PC-9 (cell line): ENCODE measurements at regions not wholly inside any gene's neighbourhood (a gene's known extent, or its start where the extent isn't known, plus 50 kb on each side); places are given as distances from the start of the nearest gene placed in this dataset.

Experiments
- BruUV-seq: library from RNA; stranded (reverse); fragments of 400-500 nt; replicated peaks from 2 replicates; lab custom pipeline; 2021; lab: Mats Ljungman, UMichigan
- CTCF ChIA-PET: fragments of 300-600 bp; sonication (Branson Sonifier 250); formaldehyde crosslinking; loops from one replicate; lab custom pipeline; 2022; ENCODE audit warnings: antibody characterized with exemption; lab: Charles Lee
- POLR2A ChIA-PET: fragments of 300-600 bp; sonication (Branson Sonifier 250); formaldehyde crosslinking; loops from one replicate; lab custom pipeline; 2022; ENCODE audit warnings: antibody characterized with exemption; ENCODE audit not compliant: unreplicated experiment; lab: Charles Lee
- DNase-seq, 2 experiments: peaks; one replicate each; pipeline versions ENCODE4 v3.0.0 to v3.0.0-alpha.2; 2015 to 2022; ENCODE audit warnings: mixed read lengths in 1 of 2
- H2AFZ ChIP-seq: fragments of 200-600 bp; sonication (generic); 2 replicates; pipeline ENCODE4 v1.8.1; 2017; ENCODE audit warnings: antibody characterized with exemption
- H3F3A ChIP-seq: fragments of 200-600 bp; sonication (generic); 2 replicates; pipeline ENCODE4 v1.8.1; 2017; ENCODE audit warnings: antibody characterized with exemption, mild to moderate bottlenecking, low read depth; ENCODE audit not compliant: insufficient read depth
- H3K27ac ChIP-seq: fragments of 200-600 bp; sonication (generic); 2 replicates; pipeline ENCODE4 v1.6.1; 2016; ENCODE audit warnings: mixed run types
- H3K27me3 ChIP-seq: fragments of 200-600 bp; sonication (generic); 2 replicates; pipeline ENCODE4 v1.6.1; 2016; ENCODE audit warnings: low read depth, mixed run types; ENCODE audit not compliant: insufficient read depth
- H3K36me3 ChIP-seq: fragments of 200-600 bp; sonication (generic); 2 replicates; pipeline ENCODE4 v1.6.1; 2016; ENCODE audit warnings: low read depth, mixed run types
- H3K4me1 ChIP-seq: fragments of 200-600 bp; sonication (generic); replicated peaks from 2 replicates; pipeline ENCODE4 v1.6.1; 2016; ENCODE audit warnings: mixed run types; ENCODE audit not compliant: insufficient read depth
- H3K4me2 ChIP-seq: fragments of 200-600 bp; sonication (generic); 2 replicates; pipeline ENCODE4 v1.6.1; 2017; ENCODE audit warnings: mixed run types
- H3K4me3 ChIP-seq: fragments of 200-600 bp; sonication (generic); 2 replicates; pipeline ENCODE4 v1.6.1; 2016; ENCODE audit warnings: mixed run types
- H3K79me2 ChIP-seq: fragments of 200-600 bp; sonication (generic); 2 replicates; pipeline ENCODE4 v1.6.1; 2017; ENCODE audit warnings: low read depth, mixed run types
- H3K9me2 ChIP-seq: fragments of 200-600 bp; sonication (generic); 2 replicates; pipeline ENCODE4 v1.8.1; 2017; ENCODE audit warnings: mild to moderate bottlenecking; ENCODE audit not compliant: insufficient read depth
- H3K9me3 ChIP-seq: fragments of 200-600 bp; sonication (generic); 2 replicates; pipeline ENCODE4 v1.8.1; 2016; ENCODE audit warnings: low read depth; ENCODE audit not compliant: insufficient read depth
- H4K20me1 ChIP-seq: fragments of 200-600 bp; sonication (generic); 2 replicates; pipeline ENCODE4 v1.8.1; 2017; ENCODE audit not compliant: insufficient read depth
- CTCF ChIP-seq: fragments of 200-600 bp; sonication (generic); conservative IDR thresholded peaks from 2 replicates; pipeline ENCODE4 v1.6.1; 2017; ENCODE audit warnings: mixed run types, antibody characterized with exemption, mild to moderate bottlenecking, moderate library complexity
- EZH2 ChIP-seq: fragments of 200-600 bp; sonication (generic); IDR thresholded peaks from 2 replicates; pipeline ENCODE4 v1.8.0; 2017; ENCODE audit warnings: antibody characterized with exemption, low read depth
- intact Hi-C: fragments of 100-400 bp; cut with micrococcal nuclease; formaldehyde crosslinking; loops from one replicate; pipeline ENCODE4 v1.10.0; 2022; ENCODE audit not compliant: unreplicated experiment

GRCh38 chr12:13841358-13841757 is 140.0 kb downstream of the GRIN2B start:
- DNase-seq = no peak
- CTCF ChIA-PET = no interaction called here
- no peaks in the 10 kb centered on the region for H3K79me2 ChIP-seq
- H3K9me3 ChIP-seq = no peaks in the 10 kb centered on the region
- no peak overlapping the region for H3K4me2 ChIP-seq
- no TSS peak for BruUV-seq
- H3K9me2 ChIP-seq = no peaks in the 10 kb centered on the region
- no peak overlapping the region for H3K4me3 ChIP-seq
- H3K4me1 ChIP-seq = no peaks in the 10 kb centered on the region
- H3K27ac ChIP-seq = no peak overlapping the region
- H3F3A ChIP-seq = no peaks in the 10 kb centered on the region
- no peak for TF ChIP-seq EZH2
- TF ChIP-seq CTCF = no peak
- H3K36me3 ChIP-seq = no peaks in the 10 kb centered on the region
- POLR2A ChIA-PET = no interaction called here
- no peaks in the 10 kb centered on the region for H4K20me1 ChIP-seq
- H2AFZ ChIP-seq = no peak overlapping the region
- no peaks in the 10 kb centered on the region for H3K27me3 ChIP-seq
- intact Hi-C loops = no loop called here

GRCh38 chr12:13839365-13840336 is 141.8 kb downstream of the GRIN2B start:
- no peak for TF ChIP-seq CTCF
- TF ChIP-seq EZH2 = no peak
- intact Hi-C loops = no loop called here
- Histone ChIP-seq H3K9me3 (no peaks in the 10 kb centered on the region), H3K4me1 (no peaks in the 10 kb centered on the region), H3K4me3 (no peak overlapping the region), H3K36me3 (no peaks in the 10 kb centered on the region), H4K20me1 (no peaks in the 10 kb centered on the region), H3K9me2 (no peaks in the 10 kb centered on the region), H2AFZ (no peak overlapping the region), H3K4me2 (no peak overlapping the region), H3K27ac (no peak overlapping the region), H3K79me2 (no peaks in the 10 kb centered on the region), H3F3A (no peaks in the 10 kb centered on the region), H3K27me3 (no peaks in the 10 kb centered on the region)
- ChIA-PET CTCF (interaction anchor here (0.6 kb wide), 1 partner anchor 584 kb away, joined by 3 read pairs; no protein-coding TSS in a partner anchor), POLR2A (no interaction called here)
- no peak for DNase-seq
- BruUV-seq = no TSS peak

GRCh38 chr12:13836099-13836498 is 145.3 kb downstream of the GRIN2B start:
- intact Hi-C loops = no loop called here
- BruUV-seq = no TSS peak
- TF ChIP-seq EZH2 (no peak), CTCF (no peak)
- no peaks in the 10 kb centered on the region for H3K27me3 ChIP-seq
- no peaks in the 10 kb centered on the region for H3K4me1 ChIP-seq
- no peak overlapping the region for H3K4me3 ChIP-seq
- no peaks in the 10 kb centered on the region for H3K9me2 ChIP-seq
- CTCF ChIA-PET = no interaction called here
- POLR2A ChIA-PET = no interaction called here
- no peaks in the 10 kb centered on the region for H3F3A ChIP-seq
- no peak overlapping the region for H3K4me2 ChIP-seq
- no peak overlapping the region for H2AFZ ChIP-seq
- no peaks in the 10 kb centered on the region for H3K9me3 ChIP-seq
- DNase-seq = no peak
- H4K20me1 ChIP-seq = no peaks in the 10 kb centered on the region
- no peaks in the 10 kb centered on the region for H3K36me3 ChIP-seq
- H3K79me2 ChIP-seq = no peaks in the 10 kb centered on the region
- no peak overlapping the region for H3K27ac ChIP-seq
